GM18873 (cell line): ENCODE measurements at regions not wholly inside any gene's neighbourhood (a gene's known extent, or its start where the extent isn't known, plus 50 kb on each side); places are given as distances from the start of the nearest gene placed in this dataset.
"Not testable (repeated sequence)": the region's sequence is repeated elsewhere in the genome, so short reads cannot be mapped to it uniquely, and the experiment has no call there.

ENCODE experiments used
- ATAC-seq: cut with Tn5 transposase; IDR thresholded peaks from one replicate; pipeline ENCODE4 v1.9.1; 2021; ENCODE audit warnings: mild to moderate bottlenecking, moderate library complexity, moderate number of reproducible peaks; ENCODE audit not compliant: unreplicated experiment, low FRiP score

- no peak for ATAC-seq
These were observed 490.7 kb upstream of the ZEB2 start for GRCh38 chr2:145010635-145011034.

GRCh38 chr2:145007960-145008263, 488.0 kb upstream of the ZEB2 start:
- ATAC-seq: no peak

GRCh38 chr2:145007093-145007959, 487.4 kb upstream of the ZEB2 start:
- ATAC-seq: no peak

GRCh38 chr2:145002624-145003023, 482.7 kb upstream of the ZEB2 start:
- no peak for ATAC-seq

GRCh38 chr2:145000376-145000775, 480.5 kb upstream of the ZEB2 start:
- no peak for ATAC-seq

GRCh38 chr2:144999936-145000335, 480.0 kb upstream of the ZEB2 start:
- ATAC-seq: no peak

GRCh38 chr2:144999071-144999875, 479.4 kb upstream of the ZEB2 start:
- ATAC-seq: no peak

GRCh38 chr2:144998435-144998834, 478.5 kb upstream of the ZEB2 start:
- ATAC-seq: no peak

GRCh38 chr2:144996225-144996795, 476.4 kb upstream of the ZEB2 start:
- no peak for ATAC-seq

- no peak for ATAC-seq
These were observed 475.6 kb upstream of the ZEB2 start for GRCh38 chr2:144995482-144995881.

- ATAC-seq: no peak
These were observed 470.7 kb upstream of the ZEB2 start for GRCh38 chr2:144990661-144991060.

GRCh38 chr2:144989579-144990270, 469.8 kb upstream of the ZEB2 start:
- ATAC-seq: no peak

- no peak for ATAC-seq
These were observed 468.7 kb upstream of the ZEB2 start for GRCh38 chr2:144988591-144988990.

- ATAC-seq: no peak
These were observed 466.8 kb upstream of the ZEB2 start for GRCh38 chr2:144986691-144987090.

GRCh38 chr2:144984038-144984437, 464.1 kb upstream of the ZEB2 start:
- no peak for ATAC-seq

- ATAC-seq: no peak
These were observed 463.2 kb upstream of the ZEB2 start for GRCh38 chr2:144983107-144983506.

GRCh38 chr2:144982481-144982880, 462.6 kb upstream of the ZEB2 start:
- ATAC-seq: no peak

- ATAC-seq: no peak
These were observed 456.0 kb upstream of the ZEB2 start for GRCh38 chr2:144975881-144976280.

- ATAC-seq: no peak
These were observed 452.8 kb upstream of the ZEB2 start for GRCh38 chr2:144972676-144973075.

GRCh38 chr2:144971786-144972335, 451.9 kb upstream of the ZEB2 start:
- no peak for ATAC-seq

- ATAC-seq: not testable (repeated sequence)
These were observed 450.5 kb upstream of the ZEB2 start for GRCh38 chr2:144970410-144970809.
